Caki2 (cell line): ENCODE measurements at regions not wholly inside any gene's neighbourhood (a gene's known extent, or its start where the extent isn't known, plus 50 kb on each side); places are given as distances from the start of the nearest gene placed in this dataset.

Source experiments
- DNase-seq: peaks from one replicate; pipeline ENCODE4 v3.0.0-alpha.2; 2015; ENCODE audit warnings: low read depth
- in situ Hi-C: cut with HindIII; loops from 2 replicates; pipeline ENCODE4 v1.10.0; 2016; ENCODE audit warnings: low sequenced_read_pairs, low pct_unique_long_range_greater_than_20kb, mixed read lengths

- no peak for DNase-seq
- in situ Hi-C loops: no loop called here
These were observed 77.0 kb upstream of the MLN start for GRCh38 chr6:33880766-33881165.

DNA sequence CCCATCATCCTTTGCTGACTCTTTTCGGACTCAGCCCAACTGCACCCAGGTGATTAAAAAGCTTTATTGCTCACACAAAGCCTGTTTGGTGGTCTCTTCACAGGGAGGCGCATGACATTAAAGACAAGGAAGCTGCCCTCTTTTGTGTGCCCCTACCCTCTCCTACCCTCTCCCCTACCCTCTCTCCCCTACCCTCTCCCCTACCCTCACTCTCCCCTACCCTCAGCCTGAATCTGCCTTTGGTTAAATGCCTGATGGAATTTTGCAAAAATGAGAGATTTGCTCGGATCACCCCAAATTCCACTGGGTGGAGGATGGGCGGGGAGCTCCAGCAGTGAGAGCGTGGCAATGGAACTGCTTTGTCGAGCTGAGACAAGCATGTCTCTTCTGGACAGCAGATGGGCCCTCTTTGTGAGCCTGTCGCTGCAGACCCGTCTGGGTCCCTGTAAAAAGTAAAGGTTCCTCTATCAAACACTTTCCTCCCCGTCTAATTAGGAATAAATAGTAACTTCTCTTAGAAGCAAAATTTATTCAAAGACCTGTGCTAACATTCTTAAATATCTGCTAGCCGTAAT is 76.4 kb upstream of the MLN start:
- DNase-seq: no peak
- in situ Hi-C loops: no loop called here

DNA sequence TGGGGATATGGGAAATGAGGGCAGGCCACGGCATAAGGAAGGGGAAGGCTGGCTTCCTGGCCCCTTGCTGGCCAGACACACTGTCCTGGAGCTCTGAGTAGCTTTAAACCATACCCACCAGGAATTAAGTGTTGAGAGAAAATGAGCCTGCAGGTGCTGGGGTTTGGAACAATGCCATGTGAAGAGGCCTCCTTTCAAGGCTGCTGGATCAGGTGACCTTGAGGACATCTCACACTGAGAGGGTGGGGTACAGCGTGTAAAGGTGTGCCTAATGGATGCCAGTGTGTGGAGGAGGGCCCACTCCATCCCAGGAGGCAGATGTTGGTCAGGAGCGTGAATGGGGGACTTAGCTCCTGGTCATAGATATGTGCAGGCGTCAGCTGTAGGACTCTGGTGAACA is 74.8 kb upstream of the MLN start:
- in situ Hi-C loops: no loop called here
- DNase-seq: no peak

- DNase-seq: no peak
- in situ Hi-C loops: no loop called here
These were observed 74.3 kb upstream of the MLN start for GRCh38 chr6:33877982-33878535.

- in situ Hi-C loops: no loop called here
- DNase-seq: no peak
These were observed 71.9 kb upstream of the MLN start for GRCh38 chr6:33875696-33876095.

- no peak for DNase-seq
- in situ Hi-C loops: no loop called here
These were observed 71.4 kb upstream of the MLN start for GRCh38 chr6:33875141-33875581.

DNA sequence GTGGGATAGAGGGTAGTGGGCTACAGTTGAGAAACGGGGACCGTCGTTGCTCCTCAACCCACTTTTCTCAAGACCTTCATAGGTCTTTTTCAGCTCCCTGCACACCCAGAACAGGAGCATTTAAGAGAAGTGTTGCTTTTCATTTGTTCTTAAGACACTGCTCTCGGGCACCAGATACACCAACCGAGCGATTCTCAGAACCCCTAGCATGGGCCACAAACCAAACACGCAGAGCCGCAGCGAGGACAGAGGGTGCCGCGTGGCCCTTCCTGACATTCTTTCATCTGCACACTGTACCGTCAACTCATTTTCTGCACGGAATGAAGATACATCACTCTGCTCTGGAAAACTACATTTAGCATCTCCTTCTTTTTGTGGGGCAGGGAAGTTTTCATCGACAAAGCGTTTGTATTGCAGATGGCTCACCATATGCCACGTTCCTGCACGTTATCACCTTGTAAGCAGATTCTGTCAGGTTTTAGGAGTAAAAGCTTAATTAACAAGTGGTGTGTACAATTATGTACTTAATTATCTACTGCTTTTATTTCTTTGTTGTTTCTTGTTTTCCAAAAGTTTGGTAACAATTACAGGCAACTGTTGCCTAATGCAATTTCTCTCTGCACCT is 70.4 kb upstream of the MLN start:
- in situ Hi-C loops: no loop called here
- DNase-seq: no peak

DNA sequence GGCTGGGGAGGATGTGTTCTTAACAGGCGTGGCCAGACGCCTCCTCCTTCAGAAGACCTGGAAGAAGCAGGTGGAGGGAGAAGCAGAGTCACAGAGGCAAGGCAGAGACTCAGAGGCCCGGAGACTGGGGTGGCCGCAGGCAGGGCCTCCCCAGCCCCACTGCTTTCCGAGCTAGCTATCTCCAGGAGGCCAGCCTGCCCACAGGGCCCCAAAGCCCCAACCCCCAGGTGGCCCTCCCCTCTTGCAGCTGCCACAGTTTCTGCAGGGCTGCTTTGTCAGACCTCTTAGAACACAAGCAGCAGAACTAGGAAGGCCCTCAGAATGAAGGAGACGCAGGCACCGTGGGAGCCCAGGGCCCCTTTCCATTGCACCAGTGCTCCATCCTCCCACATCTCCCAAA is 69.0 kb upstream of the MLN start:
- in situ Hi-C loops: no loop called here
- DNase-seq: no peak

GRCh38 chr6:33869826-33870423 is 66.1 kb upstream of the MLN start:
- no peak for DNase-seq
- in situ Hi-C loops: no loop called here

- DNase-seq: no peak
- in situ Hi-C loops: no loop called here
These were observed 65.3 kb upstream of the MLN start for GRCh38 chr6:33869121-33869520.

GRCh38 chr6:33868141-33868540 is 64.3 kb upstream of the MLN start:
- in situ Hi-C loops: no loop called here
- no peak for DNase-seq

- in situ Hi-C loops: no loop called here
- DNase-seq: no peak
These were observed 61.8 kb upstream of the MLN start for GRCh38 chr6:33865478-33866077.

GRCh38 chr6:33863723-33864440 is 60.1 kb upstream of the MLN start:
- in situ Hi-C loops: no loop called here
- DNase-seq: no peak

- DNase-seq: no peak
- in situ Hi-C loops: no loop called here
These were observed 59.3 kb upstream of the MLN start for GRCh38 chr6:33863084-33863483.

- no peak for DNase-seq
- in situ Hi-C loops: no loop called here
These were observed 58.7 kb upstream of the MLN start for GRCh38 chr6:33862536-33862935.

DNA sequence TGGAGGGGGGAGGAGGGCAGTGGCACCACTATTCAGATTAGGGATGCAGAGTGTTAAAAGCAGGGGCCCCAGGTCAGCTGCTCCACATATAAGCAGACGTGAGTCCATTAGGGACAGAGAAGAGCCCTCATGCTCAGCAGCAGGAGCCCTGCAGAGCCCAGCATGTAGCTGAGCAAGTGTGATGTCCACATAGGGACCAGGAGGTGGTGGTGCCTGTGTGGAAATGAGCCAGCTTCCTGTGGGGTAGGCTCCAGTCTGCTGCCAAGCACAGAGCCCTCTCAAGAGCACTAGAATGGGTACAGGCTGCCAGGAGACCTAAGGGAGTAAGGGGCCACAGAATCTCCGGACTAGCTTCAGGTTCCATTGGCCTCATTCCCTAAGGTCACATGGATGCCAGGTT is 57.9 kb upstream of the MLN start:
- in situ Hi-C loops: no loop called here
- no peak for DNase-seq

GRCh38 chr6:33860706-33861474 is 57.1 kb upstream of the MLN start:
- in situ Hi-C loops: no loop called here
- no peak for DNase-seq

GRCh38 chr6:33860006-33860405 is 56.2 kb upstream of the MLN start:
- in situ Hi-C loops: no loop called here
- no peak for DNase-seq
